ENCODE measurements at regions not wholly inside any gene's neighbourhood (a gene's known extent, or its start where the extent isn't known, plus 50 kb on each side); places are given as distances from the start of the nearest gene placed in this dataset.
"Not testable (repeated sequence)": the region's sequence is repeated elsewhere in the genome, so short reads cannot be mapped to it uniquely, and the experiment has no call there.

GRCh38 chr3:78086150-78086549, 1046.3 kb downstream of the ROBO2 start:
- no peaks in the 10 kb centered on the region for H3K36me3 Mint-ChIP-seq (ENCODE audit: unreplicated experiment)
- H3K27me3 Mint-ChIP-seq (ENCODE audit: unreplicated experiment) = no peaks in the 10 kb centered on the region
- no peaks in the 10 kb centered on the region for H3K9me3 Mint-ChIP-seq (ENCODE audit: unreplicated experiment)
- no peak overlapping the region for H3K4me3 Mint-ChIP-seq (ENCODE audit: unreplicated experiment)
- H3K4me1 Mint-ChIP-seq (ENCODE audit: low read depth, unreplicated experiment) = no peaks in the 10 kb centered on the region
- no peak for TF ChIP-seq CTCF (IDR thresholded peaks at IDR 0.05; ENCODE audit: partially characterized antibody, unreplicated experiment)
- DNase-seq = no peak
- no peak overlapping the region for H3K27ac Mint-ChIP-seq (ENCODE audit: unreplicated experiment)

- H3K27ac Mint-ChIP-seq (ENCODE audit: unreplicated experiment) = no peak overlapping the region
- H3K36me3 Mint-ChIP-seq (ENCODE audit: unreplicated experiment) = no peaks in the 10 kb centered on the region
- no peaks in the 10 kb centered on the region for H3K4me1 Mint-ChIP-seq (ENCODE audit: low read depth, unreplicated experiment)
- no peaks in the 10 kb centered on the region for H3K9me3 Mint-ChIP-seq (ENCODE audit: unreplicated experiment)
- no peak overlapping the region for H3K4me3 Mint-ChIP-seq (ENCODE audit: unreplicated experiment)
- no peak for TF ChIP-seq CTCF (IDR thresholded peaks at IDR 0.05; ENCODE audit: partially characterized antibody, unreplicated experiment)
- no peak for DNase-seq
- H3K27me3 Mint-ChIP-seq (ENCODE audit: unreplicated experiment) = no peaks in the 10 kb centered on the region
These were observed 1047.2 kb downstream of the ROBO2 start for GRCh38 chr3:78087134-78087533.

GRCh38 chr3:78088006-78088405, 1048.1 kb downstream of the ROBO2 start:
- Mint-ChIP-seq H3K27me3 (ENCODE audit: unreplicated experiment) (no peaks in the 10 kb centered on the region), H3K27ac (ENCODE audit: unreplicated experiment) (no peak overlapping the region), H3K4me1 (ENCODE audit: low read depth, unreplicated experiment) (no peaks in the 10 kb centered on the region), H3K36me3 (ENCODE audit: unreplicated experiment) (peaks cover 4% of the 10 kb centered on the region), H3K9me3 (ENCODE audit: unreplicated experiment) (no peaks in the 10 kb centered on the region), H3K4me3 (ENCODE audit: unreplicated experiment) (no peak overlapping the region)
- DNase-seq = no peak
- TF ChIP-seq CTCF (IDR thresholded peaks at IDR 0.05; ENCODE audit: partially characterized antibody, unreplicated experiment) = no peak

GRCh38 chr3:78090382-78090781, 1050.5 kb downstream of the ROBO2 start:
- Mint-ChIP-seq H3K27me3 (ENCODE audit: unreplicated experiment) (peaks cover 1% of the 10 kb centered on the region), H3K27ac (ENCODE audit: unreplicated experiment) (no peak overlapping the region), H3K36me3 (ENCODE audit: unreplicated experiment) (peaks cover 4% of the 10 kb centered on the region), H3K4me3 (ENCODE audit: unreplicated experiment) (no peak overlapping the region), H3K4me1 (ENCODE audit: low read depth, unreplicated experiment) (no peaks in the 10 kb centered on the region), H3K9me3 (ENCODE audit: unreplicated experiment) (no peaks in the 10 kb centered on the region)
- TF ChIP-seq CTCF (IDR thresholded peaks at IDR 0.05; ENCODE audit: partially characterized antibody, unreplicated experiment) = no peak
- no peak for DNase-seq

- peaks cover 4% of the 10 kb centered on the region for H3K36me3 Mint-ChIP-seq (ENCODE audit: unreplicated experiment)
- H3K27ac Mint-ChIP-seq (ENCODE audit: unreplicated experiment) = no peak overlapping the region
These were observed 1051.7 kb downstream of the ROBO2 start for GRCh38 chr3:78091478-78092119.

GRCh38 chr3:78092574-78092973, 1052.7 kb downstream of the ROBO2 start:
- not testable (repeated sequence) for H3K36me3 Mint-ChIP-seq (ENCODE audit: unreplicated experiment); H3K4me3 Mint-ChIP-seq (ENCODE audit: unreplicated experiment); H3K9me3 Mint-ChIP-seq (ENCODE audit: unreplicated experiment); DNase-seq; H3K27ac Mint-ChIP-seq (ENCODE audit: unreplicated experiment); H3K27me3 Mint-ChIP-seq (ENCODE audit: unreplicated experiment); H3K4me1 Mint-ChIP-seq (ENCODE audit: low read depth, unreplicated experiment)

More at GRCh38 chr3:78091478-78092119, 1051.7 kb downstream of the ROBO2 start:
- DNase-seq = no peak
- no peak overlapping the region for H3K4me3 Mint-ChIP-seq (ENCODE audit: unreplicated experiment)
- H3K4me1 Mint-ChIP-seq (ENCODE audit: low read depth, unreplicated experiment) = no peaks in the 10 kb centered on the region
- TF ChIP-seq CTCF (IDR thresholded peaks at IDR 0.05; ENCODE audit: partially characterized antibody, unreplicated experiment) = no peak
- H3K9me3 Mint-ChIP-seq (ENCODE audit: unreplicated experiment) = no peaks in the 10 kb centered on the region
- H3K27me3 Mint-ChIP-seq (ENCODE audit: unreplicated experiment) = peaks cover 1% of the 10 kb centered on the region
